CD4-positive, alpha-beta T cell treated with Interleukin-21 for 1 hour (primary cell): ENCODE measurements at regions not wholly inside any gene's neighbourhood (a gene's known extent, or its start where the extent isn't known, plus 50 kb on each side); places are given as distances from the start of the nearest gene placed in this dataset.
"Not testable (repeated sequence)": the region's sequence is repeated elsewhere in the genome, so short reads cannot be mapped to it uniquely, and the experiment has no call there.

ENCODE experiments used
- DNase-seq: peaks from one replicate; pipeline ENCODE4 v3.0.0-alpha.2; 2020

DNA sequence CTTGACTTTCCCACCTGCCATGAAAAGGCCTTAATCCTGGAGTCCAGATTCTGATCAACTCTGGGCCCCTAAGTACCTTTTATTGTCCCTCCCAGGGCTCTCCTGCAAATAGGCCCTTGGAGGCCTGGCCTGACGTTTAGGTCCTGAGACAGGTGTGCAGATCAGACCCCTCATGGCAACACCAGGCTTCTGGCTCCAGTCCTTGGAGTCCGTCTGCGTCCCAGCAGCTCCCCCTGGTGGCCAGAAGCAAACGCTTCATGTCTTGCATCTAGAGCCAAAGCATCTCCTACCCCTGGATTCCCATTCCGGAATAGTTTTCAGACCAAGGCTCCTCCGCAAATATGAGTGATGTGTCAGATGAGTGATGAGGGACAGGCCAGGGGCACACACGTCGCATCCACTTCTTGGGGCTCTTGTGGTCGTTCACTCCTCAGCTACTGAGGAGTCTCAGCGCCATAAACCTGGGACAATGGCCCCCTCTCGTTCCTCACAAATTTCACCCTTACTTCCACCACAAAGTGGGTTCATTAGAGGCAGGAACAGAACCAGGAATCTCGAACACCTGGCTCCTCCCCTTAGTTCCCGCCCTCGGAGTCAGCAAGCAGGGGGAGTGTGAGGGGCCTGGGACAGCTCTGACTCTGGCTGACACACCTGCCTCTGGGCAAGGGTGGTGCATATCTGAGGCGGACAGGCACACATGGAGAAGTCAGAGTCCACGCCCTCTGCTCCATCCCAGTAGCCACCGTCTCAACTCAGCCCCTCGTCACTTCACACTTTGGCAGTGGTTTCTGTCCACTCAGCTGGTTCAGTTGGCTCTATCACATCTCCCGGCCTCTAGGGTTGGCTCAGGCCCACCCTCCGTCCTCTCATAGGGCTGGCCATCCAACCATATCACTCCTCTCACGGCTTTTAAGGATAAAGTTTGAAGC, 77.9 kb upstream of the PWP1 start:
- DNase-seq, result peak; percentile 75

- DNase-seq, result not testable (repeated sequence)
Observed at GRCh38 chr12:107608779-107609178, 76.8 kb upstream of the PWP1 start.

- DNase-seq, result no peak
Observed at GRCh38 chr12:107610021-107610859, 75.4 kb upstream of the PWP1 start.

- DNase-seq, result no peak
Observed at GRCh38 chr12:107612508-107612907, 73.1 kb upstream of the PWP1 start.

GRCh38 chr12:107616941-107617340, 68.7 kb upstream of the PWP1 start:
- no peak for DNase-seq

GRCh38 chr12:107618106-107618505, 67.5 kb upstream of the PWP1 start:
- no peak for DNase-seq

DNA sequence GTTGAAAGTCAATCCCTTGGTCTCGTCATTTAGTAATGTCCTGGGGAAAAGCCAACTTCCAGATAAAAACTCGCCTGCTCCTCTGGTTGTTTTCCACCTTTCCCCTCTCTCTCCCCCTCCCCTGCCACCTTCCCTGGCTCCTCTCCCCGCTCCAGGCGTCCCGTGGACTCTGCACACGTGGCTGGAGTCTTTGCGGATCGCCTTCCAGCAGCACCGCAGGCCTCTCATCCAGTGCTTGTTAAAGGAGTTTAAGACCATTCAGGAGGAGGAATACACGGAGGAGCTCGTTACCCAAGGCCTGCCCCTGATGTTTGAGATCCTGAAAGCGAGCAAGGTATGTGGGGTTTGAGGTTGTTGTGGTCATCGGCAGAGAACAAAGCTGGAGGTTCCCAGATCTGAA, 65.8 kb upstream of the PWP1 start:
- no peak for DNase-seq

GRCh38 chr12:107622001-107622400, 63.6 kb upstream of the PWP1 start:
- DNase-seq, result no peak

- no peak for DNase-seq
Observed at GRCh38 chr12:107624493-107624892, 61.1 kb upstream of the PWP1 start.

- no peak for DNase-seq
Observed at GRCh38 chr12:107631715-107632114, 53.9 kb upstream of the PWP1 start.

- DNase-seq, result no peak
Observed at GRCh38 chr12:107632246-107632645, 53.4 kb upstream of the PWP1 start.

- DNase-seq, result no peak
Observed at GRCh38 chr12:107634530-107634929, 51.1 kb upstream of the PWP1 start.

GRCh38 chr12:107635139-107635538, 50.5 kb upstream of the PWP1 start:
- DNase-seq, result no peak
